GM06990 (cell line): ENCODE measurements at regions not wholly inside any gene's neighbourhood (a gene's known extent, or its start where the extent isn't known, plus 50 kb on each side); places are given as distances from the start of the nearest gene placed in this dataset.

Experiments
- DNase-seq: peaks from one replicate; pipeline ENCODE4 v3.0.0-alpha.2; 2011; ENCODE audit not compliant: insufficient read length; ENCODE audit errors: extremely low read depth
- H3K27me3 ChIP-seq: replicated peaks from 2 replicates; pipeline ENCODE4 v1.6.0; 2011; ENCODE audit warnings: low read length; ENCODE audit not compliant: control insufficient read depth, insufficient read depth
- H3K36me3 ChIP-seq: 2 replicates; pipeline ENCODE4 v1.5.1; 2011; ENCODE audit warnings: low read length; ENCODE audit not compliant: control insufficient read depth, insufficient read depth
- H3K4me3 ChIP-seq: replicated peaks from 2 replicates; pipeline ENCODE4 v1.5.1; 2011; ENCODE audit warnings: low read depth, mild to moderate bottlenecking, control low read depth, low read length
- TF ChIP-seq, protein P1 (sequence below): IDR thresholded peaks from 2 replicates; pipeline ENCODE4 v1.5.1; 2011; ENCODE audit warnings: low read length, control low read depth, mild to moderate bottlenecking, inconsistent platforms; ENCODE audit not compliant: insufficient read depth, poor library complexity, severe bottlenecking

- H3K4me3 ChIP-seq = no peak overlapping the region
- H3K36me3 ChIP-seq = no peaks in the 10 kb centered on the region
- TF ChIP-seq, protein P1, sequence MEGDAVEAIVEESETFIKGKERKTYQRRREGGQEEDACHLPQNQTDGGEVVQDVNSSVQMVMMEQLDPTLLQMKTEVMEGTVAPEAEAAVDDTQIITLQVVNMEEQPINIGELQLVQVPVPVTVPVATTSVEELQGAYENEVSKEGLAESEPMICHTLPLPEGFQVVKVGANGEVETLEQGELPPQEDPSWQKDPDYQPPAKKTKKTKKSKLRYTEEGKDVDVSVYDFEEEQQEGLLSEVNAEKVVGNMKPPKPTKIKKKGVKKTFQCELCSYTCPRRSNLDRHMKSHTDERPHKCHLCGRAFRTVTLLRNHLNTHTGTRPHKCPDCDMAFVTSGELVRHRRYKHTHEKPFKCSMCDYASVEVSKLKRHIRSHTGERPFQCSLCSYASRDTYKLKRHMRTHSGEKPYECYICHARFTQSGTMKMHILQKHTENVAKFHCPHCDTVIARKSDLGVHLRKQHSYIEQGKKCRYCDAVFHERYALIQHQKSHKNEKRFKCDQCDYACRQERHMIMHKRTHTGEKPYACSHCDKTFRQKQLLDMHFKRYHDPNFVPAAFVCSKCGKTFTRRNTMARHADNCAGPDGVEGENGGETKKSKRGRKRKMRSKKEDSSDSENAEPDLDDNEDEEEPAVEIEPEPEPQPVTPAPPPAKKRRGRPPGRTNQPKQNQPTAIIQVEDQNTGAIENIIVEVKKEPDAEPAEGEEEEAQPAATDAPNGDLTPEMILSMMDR = no peak
- DNase-seq = no peak
- H3K27me3 ChIP-seq = no peaks in the 10 kb centered on the region
These were observed 77.9 kb upstream of the STK26 start for GRCh38 chrX:131944936-131945902.

GRCh38 chrX:131951166-131951565, 71.9 kb upstream of the STK26 start:
- TF ChIP-seq, protein P1 = no peak
- H3K36me3 ChIP-seq = no peaks in the 10 kb centered on the region
- no peak overlapping the region for H3K4me3 ChIP-seq
- H3K27me3 ChIP-seq = no peaks in the 10 kb centered on the region
- no peak for DNase-seq

GRCh38 chrX:131955099-131955777, 67.9 kb upstream of the STK26 start:
- peak; percentile 13 for DNase-seq
- TF ChIP-seq, protein P1 = no peak
- H3K27me3 ChIP-seq = no peaks in the 10 kb centered on the region
- no peaks in the 10 kb centered on the region for H3K36me3 ChIP-seq
- no peak overlapping the region for H3K4me3 ChIP-seq

DNA sequence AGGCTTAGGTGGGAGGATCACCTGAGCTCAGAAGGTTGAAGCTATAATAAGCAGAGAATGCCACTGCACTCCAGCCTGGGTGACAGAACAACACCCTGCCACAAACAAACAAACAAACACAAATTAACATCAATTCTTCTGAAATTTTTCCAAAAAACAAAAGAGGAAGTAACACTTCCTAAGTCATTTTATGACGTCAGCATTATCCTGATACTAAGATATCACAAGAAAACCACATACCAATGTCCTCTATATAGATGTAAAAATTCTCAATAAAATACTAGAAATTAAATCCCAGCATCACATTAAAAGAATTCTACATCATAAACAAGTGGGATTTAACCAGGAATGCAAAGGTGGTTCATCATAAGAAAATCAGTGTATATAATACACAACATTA, 64.4 kb upstream of the STK26 start:
- no peaks in the 10 kb centered on the region for H3K36me3 ChIP-seq
- DNase-seq = no peak
- H3K4me3 ChIP-seq = no peak overlapping the region
- no peaks in the 10 kb centered on the region for H3K27me3 ChIP-seq
- TF ChIP-seq, protein P1 = no peak

- no peak for DNase-seq
- TF ChIP-seq, protein P1 = no peak
- Histone ChIP-seq H3K4me3 (no peak overlapping the region), H3K27me3 (no peaks in the 10 kb centered on the region; the same call in 1 of the 2 replicates), H3K36me3 (no peaks in the 10 kb centered on the region)
These were observed 52.8 kb upstream of the STK26 start for GRCh38 chrX:131970347-131970746.
